HG03280 (cell line): ENCODE measurements at regions not wholly inside any gene's neighbourhood (a gene's known extent, or its start where the extent isn't known, plus 50 kb on each side); places are given as distances from the start of the nearest gene placed in this dataset.

ENCODE experiments used
- ATAC-seq: cut with Tn5 transposase; IDR thresholded peaks from one replicate; pipeline ENCODE4 v1.9.1; 2021; ENCODE audit warnings: mild to moderate bottlenecking, moderate library complexity; ENCODE audit not compliant: unreplicated experiment

DNA sequence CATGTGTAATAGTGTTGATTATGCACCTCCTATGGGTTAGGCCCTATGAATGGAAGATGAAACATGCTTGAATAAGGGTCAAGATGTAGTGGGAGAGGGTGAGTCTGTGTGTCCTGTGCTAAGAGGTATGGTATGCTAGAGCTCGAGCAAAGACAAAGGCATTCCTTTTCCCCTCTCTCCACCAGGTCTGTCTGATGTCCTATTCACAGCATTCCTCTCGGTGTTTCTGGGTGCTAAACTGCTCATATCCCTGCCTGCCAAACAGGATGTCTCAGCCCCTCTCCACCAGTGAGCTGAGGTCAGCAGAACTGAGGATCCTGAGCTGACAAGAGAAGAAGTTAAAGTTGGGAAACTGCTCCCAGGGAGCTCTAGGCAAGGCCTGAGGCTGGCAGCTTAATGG, 344.9 kb downstream of the TSN start:
- no peak for ATAC-seq

DNA sequence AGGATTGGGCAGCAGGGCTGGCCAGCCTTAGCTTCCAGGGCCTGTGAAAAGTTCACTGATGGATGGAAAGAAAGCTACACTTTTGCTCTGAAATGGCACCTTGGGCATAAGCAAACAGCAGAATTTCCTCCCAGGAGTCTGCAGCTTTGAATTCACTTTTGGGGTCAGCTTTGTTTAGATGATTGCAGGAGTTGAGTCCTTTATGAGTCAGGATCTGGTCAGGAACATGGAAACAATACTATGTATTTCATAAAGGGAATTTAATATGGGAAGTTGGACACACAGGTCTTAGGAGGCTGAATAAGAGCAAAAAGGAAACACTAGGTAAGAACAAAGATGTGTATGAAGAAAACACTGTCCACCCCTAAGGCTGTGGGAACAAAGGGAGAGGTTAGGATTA, 345.3 kb downstream of the TSN start:
- no peak for ATAC-seq

DNA sequence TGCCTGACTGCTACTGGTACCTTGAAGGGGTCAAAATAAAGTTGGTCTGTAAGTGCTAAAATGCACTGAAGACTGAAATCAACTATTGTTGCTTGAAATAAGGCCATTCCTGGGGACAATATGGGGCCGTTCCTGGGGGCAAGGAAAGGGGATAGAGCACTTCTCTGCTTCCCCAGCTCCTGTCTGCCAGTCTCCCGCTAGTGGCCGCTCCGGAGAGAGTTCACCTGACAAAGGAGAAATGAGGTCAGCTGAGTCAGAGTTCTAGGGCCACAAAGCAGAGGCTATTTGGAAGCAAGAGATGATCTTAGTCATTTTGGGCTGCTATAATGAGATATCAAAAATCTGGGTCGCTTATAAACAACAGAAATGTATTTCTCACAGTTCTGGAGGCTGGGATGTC, 345.9 kb downstream of the TSN start:
- no peak for ATAC-seq

DNA sequence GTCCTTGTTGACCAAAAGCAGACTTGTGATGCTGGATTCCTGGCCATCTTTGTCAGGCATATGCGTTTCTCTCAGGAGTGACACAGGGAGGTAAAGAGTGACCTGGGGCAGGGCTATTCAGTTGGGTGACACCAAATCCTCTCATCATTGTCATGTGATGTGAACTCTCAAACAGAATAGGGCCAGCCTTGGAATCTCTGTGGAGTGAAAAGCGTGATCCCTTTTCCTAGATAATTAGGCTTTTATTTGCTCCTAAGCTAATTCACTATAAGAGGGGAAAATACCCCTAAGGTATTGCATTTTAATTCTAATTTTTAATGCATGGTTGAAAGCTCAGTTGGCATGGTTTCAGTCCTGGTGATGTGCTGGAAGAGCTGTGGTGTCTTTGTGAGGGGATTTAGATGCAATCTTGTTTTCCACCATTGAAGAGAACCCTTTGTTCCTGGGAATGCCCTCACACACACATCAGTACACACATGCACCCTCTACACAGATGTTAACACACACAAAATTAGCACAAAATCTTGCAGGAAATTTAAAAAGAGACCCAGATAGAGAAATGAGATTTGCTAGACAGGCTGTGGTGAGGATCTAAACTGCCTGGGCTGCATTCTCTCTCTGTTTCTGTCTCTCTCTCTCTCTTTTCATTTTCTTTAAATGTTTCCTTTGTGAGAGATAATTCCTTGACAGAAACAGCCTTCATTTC, 349.9 kb downstream of the TSN start:
- ATAC-seq = no peak

DNA sequence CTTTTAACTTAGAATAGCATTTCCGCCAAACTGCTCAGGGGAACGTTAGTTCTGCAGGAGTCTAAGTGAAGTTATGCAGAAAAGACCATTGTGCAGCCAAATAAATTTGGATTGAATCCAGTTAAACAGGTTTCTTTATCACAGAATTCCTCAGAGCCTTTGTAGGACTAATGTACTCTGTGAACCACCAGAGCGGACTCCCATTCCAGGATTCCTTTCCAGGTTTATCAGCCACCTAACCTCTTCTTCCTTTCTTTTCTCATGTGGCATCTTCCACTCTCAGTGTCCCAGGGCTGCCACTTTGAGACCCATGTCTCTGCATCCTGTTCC, 350.4 kb downstream of the TSN start:
- no peak for ATAC-seq

DNA sequence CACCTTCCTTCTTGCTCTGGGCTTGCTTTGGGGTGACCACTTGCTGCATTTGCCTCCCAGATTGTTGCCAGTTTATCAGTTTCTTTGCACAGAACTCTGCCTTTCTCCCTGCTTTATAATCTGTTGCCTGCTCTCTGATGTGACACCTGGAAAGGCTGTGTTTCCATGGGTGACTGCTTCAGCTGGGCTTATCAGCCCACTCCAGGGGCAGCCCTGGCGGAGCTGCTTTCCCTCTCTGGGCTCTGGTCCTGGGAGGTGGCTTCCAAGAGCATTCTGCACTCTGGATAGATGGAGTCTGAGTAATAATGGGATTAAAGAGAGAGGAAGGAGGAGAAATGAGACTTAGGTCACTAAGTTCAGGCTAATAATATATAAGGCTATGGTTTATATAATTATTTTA, 352.7 kb downstream of the TSN start:
- ATAC-seq = no peak

DNA sequence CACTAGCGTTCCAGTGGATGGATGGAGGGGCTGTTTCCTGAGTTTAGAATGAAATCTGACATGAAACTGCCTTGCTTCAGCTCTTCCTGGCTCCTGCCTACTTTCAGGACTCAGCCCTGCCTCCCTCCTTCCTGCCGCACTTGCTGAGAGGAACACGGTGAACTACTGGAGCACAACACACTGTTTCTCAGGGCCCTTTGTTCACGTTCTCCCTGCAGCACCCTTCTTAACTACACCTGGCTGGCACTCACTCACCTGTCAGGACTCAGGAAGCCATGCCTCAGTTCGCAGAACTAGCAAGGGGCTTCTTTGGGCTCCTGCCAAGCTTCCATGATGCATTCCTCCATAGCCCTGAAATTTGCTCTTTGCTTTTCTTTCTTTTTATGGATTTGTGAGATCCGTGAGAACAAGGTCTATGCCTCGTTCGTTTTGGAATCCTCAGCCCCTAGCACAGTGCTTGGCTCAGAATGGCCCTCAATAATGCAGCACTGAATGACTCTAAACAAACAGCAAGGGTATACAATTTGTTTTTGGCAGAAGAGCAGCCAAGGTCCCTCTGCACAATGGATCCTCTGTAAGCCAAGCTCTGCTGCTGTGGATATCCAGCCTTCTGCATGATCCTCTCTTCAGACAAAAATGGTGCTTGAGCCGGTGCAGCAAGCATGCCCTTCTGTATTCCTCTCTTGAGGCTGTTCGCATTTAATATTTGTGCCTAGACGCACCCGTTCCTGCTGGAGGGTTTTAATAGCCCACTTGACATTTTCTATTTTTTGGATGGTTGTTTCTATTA, 357.0 kb downstream of the TSN start:
- ATAC-seq = no peak

DNA sequence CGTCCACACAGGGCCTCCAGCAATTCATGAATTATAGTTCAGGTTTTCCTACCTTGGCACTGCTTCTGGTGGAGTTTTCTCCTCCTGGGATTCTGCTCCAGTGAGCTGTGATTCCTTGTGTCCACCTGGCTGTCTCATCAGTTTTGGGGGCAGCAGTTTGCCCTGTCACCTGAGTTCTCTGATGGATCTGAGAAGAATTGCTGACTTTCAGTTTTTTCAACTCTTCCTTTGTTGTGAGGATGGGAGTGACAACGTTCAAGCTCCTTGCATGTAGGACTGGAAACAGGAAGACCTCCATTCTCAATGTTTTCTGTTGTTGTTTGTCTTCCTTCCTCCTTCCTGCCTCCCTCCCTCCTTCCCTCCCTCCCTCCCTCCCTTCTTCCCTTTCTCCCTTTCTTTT, 359.0 kb downstream of the TSN start:
- ATAC-seq = no peak

DNA sequence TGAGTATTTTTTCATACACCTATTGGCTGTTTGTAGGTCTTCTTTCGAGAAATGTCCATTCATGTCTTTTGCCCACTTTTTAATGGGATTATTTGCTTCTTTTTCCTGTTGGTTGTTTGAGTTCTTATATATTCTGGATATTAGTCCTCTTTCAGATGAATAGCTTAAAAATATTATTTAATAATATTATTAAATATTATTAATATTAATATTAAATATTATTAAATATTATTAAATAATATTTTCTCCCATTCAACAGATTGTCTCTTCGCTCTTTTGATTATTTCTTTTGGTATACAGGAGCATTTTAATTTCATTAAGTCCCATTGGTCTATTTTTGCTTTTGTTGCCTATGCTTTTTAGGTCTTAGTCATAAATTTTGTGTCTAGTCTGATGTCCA, 361.9 kb downstream of the TSN start:
- ATAC-seq = no peak

DNA sequence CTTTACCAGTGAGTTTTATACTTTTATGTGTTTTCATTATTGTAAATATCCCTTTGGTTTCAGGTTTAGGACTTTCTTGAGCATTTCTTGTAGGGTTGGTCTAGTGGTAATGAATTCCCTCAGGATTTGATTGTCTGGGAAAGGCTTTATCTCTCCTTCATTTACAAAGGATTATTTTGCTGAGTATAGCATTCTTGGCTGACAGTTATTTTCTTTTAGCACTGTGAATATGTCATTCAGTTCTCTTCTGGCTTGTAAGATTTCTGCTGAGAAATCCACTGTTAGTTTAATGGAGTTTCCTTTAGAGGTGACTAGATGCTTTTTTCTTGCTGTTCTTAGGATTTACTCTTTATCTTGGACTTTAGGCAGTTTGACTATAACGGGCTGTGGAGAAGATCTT, 373.9 kb downstream of the TSN start:
- no peak for ATAC-seq

DNA sequence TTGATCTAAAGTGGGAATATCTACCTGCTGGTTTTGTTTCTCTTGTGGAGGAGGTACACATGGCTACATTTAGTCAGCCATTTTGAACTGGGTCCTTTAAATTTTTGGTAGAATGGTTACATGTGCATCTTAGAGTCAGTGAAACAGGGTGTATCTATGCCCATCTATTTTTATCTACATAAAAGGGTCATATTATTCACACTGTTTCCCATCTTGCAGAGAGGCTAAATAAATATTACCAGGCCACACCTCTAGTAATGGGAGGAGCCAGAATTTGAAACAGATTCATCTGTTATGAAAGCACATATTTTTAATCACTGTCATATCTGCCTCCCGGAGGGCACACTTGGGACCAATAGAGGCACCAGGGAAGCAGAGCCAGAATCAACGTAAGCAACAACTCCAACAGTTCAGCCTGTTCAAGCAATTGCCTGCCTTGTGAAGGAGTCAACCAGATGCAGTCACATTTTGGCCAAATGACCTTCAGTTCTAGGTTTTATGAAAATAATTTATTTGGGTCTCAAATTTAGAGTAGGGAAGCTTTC, 376.8 kb downstream of the TSN start:
- no peak for ATAC-seq

DNA sequence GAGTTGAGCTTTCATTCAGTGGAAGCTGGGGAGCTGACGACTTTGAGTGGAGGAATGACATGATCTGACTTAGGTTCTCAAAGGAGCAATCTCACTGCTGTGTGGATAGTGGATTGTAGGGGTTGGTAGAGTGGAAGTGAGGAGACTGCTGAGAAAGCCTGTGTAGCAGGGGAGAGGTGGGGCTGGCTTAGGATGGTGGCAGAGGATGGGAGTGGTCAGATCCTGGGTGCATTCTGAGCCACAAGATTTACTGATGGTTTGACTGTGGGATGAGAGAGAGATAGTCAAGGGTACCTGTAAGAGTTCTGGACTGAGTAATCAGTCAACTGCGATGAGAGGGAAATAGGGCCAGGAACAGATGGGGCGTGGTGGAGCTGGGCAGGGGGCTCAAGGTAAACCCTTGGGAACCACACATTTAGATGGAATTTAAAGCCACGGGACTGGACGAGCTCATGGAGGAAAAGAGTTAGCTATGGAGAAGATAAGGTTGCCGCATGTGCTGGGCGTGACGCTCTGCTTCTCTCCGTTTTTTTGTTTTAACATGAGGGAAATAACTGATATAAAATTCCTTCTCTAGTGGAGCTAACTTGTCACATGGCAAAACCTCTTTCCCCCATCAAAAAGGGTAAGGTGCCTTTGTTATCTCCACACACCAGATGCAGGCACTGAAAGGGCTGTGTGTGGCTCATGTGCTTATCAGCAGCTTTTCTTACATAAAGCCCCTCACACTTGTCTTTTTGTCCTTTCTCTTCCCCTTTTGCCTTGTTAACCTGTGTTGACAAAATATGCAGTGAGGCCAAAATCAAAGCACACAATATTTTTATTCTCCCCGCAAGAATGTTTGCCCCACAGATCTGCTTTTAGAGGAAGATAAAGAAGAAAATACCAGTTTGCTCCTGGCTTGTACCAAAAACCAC, 379.8 kb downstream of the TSN start:
- no peak for ATAC-seq

DNA sequence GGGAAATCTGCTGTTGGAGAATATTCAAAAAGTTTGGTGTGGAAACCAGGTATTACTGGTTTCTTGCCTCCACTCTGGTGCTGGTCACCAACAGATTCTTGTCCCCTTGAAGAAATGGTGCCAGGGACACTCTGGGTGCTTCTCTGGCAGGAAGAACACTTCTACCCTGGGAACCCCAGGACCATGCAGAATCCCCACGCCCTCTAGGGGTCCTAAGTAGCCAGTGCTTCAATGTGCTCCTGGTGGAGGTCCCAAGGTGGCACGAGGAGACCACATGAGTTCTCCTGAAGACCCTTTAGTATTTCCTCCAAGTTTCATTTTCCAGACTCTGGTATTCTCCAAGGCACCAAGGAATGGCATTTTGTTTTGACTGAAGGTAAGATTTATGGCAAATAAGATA, 380.6 kb downstream of the TSN start:
- ATAC-seq = no peak

DNA sequence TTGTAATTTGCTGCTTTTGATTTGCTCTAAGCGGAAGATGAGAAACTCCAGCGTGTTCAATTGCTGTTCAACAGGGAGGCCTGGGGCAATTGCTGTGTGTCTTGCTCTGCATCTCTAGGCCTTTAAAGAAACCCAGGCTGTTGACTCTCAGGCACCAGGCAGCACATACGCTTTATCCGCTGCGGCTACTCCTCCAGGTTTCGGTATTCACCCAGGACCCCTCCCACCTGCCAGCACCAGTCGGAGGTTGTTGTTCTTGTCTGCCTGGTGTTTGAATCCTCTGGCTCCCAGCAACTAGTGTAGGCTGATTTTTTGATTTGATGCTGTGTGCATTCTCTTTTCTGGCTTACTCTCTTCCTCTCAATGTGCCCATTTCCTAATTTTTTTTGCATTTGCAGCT, 383.1 kb downstream of the TSN start:
- no peak for ATAC-seq

DNA sequence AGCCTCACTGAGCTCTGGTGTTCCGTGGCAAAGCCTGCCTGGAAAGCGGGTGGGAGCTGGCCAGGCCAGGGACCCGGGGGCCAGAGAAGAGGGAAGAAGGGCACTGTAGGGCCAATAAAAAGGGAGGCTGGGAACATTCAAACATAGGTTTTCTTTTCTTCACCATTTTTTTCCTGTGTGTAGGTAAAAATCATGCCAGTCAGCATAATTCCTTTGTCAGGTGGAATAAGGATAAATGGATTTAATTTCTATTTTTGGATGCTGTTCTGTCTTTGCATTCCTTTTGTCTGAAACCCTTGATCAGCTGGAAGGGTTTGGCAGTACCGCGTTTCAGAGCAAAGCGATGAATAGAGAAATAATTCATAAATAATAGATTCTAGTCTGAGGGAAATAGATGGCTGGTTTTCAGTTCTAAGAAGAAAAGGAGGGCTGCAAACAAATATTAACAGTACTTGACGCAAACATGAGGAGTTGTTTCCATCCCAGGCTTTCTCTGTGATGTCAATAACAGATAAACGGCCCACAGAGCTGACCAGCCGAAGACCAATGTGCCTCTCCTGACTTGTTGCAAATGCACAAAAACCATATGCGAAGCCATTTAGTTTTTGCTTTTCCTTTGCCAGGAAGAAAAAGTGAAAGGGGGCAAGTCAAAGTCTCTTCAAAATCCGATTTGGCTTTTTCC, 384.4 kb downstream of the TSN start:
- no peak for ATAC-seq

DNA sequence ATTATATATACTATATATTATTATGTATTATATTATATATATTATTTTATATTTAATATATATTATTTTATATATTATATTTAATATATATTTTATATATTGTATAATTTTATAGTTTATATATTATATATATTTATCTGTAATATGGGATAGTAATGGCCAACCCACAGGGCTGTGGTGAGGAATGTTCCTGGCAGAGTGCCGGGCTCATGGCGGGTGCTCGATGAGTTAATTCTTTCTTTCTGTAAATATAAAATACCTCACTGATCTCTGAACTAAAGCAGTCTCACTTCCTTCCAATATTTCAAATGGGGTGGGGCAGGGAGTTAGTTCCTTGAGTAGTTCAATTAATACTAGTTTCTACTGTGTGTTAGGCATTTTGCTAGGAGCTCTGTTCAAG, 389.4 kb downstream of the TSN start:
- ATAC-seq = no peak

DNA sequence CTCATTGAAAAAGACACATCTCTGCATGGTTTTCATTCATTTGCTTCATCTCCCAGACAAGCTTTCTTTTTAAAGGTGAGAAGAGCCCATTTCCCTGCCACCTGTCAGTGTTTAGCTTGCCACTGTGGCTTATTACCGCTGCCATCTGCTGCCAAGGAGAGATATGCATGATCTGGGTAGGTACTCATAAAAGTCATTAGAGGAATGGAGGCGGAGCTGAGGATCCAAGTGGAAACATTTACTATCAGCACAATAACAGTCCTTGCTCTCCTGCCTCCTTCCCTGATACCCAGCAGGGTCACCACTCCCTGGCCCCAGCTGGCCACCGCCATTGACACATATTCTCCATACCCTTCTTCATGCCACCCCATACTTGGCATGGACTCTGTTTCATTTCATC, 390.4 kb downstream of the TSN start:
- no peak for ATAC-seq

DNA sequence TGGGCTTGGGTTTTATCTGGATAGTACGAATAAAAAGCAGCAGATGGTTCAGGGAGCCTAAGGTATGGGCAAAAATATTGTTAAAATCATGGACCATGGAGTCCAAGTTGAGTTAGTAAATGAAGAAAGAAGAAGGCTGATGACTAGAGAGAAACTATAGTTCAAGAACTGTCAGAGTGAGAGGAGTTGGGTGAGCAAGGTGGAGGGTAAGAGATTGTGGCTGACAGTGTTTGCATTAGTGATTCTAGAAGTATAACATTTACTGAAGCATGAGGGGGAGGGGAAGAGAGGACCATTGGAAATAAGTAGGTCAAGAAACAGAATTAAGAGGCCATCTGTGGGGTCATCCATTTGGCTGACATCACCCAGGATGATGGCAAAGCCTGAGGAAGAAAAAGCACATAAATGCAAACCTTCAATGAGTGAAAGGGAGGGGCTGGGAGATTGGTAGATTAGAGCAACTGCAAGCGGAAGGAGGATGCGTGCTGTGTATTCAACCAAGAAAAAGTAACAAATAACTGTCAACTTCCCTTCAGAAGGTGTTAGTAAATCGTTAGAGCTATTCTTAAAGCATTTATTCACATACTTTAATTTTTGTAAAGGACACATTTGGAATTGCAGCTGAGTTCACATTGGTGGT, 392.8 kb downstream of the TSN start:
- no peak for ATAC-seq

DNA sequence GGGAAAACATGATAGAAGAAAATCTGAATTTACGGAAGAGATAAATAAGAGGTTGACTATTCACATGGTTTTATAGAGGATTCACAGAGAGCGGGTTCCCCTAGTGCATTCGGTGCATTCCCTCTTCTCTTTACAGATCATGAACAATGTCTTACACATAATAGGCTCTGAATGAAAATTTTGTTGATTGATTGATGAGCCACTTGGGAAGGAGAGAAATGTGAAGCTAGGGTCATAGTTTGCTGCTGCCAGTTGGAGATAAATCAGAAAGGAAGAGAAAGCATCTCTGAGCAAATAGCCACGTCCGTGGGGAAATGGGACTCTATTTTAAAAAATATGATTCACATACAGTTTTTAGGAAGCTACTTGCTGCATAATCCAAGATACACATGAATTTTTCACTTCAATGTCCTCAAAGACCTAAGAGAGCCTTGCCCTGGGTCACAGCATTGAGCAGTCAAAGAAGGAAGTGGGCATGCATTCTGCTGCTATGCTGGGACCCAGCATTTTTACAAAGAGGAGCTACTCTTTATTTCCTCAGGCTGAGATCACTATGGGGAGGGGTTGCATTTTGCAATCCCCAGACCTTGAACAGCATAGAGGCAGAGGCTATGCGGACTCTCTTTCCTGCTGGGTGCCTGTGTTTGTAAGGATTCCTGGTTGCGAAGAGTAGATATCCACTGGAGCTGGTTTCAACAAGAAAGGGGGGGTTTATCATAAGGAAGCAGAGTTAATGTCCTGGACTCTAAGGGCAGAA, 395.3 kb downstream of the TSN start:
- no peak for ATAC-seq

DNA sequence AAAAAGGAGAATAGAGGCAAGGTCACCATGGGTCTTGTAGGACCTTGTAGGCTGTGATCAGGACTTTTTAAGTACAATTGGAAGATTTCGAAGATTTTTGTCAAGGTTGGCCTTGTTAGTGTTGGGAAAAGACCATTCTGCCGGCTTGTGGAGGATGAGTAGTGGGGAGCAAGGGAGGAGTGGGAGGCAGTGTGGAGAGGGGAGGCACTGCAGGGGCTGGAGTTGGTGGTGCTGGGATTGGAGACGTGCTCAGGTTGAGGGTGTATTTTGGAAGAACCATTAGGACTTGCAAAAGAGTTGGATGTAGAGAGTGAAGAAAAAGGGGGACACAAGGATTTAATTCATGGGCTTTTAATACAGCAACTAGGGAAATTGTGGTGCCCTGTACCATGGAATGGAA, 397.1 kb downstream of the TSN start:
- ATAC-seq = no peak
